Esophagus squamous epithelium (tissue), 5 donors: ENCODE measurements at regions not wholly inside any gene's neighbourhood (a gene's known extent, or its start where the extent isn't known, plus 50 kb on each side); places are given as distances from the start of the nearest gene placed in this dataset.

Source experiments
- DNase-seq: peaks from one replicate; lab custom pipeline; 2025; lab: John Stamatoyannopoulos, UW
- H3K27ac ChIP-seq, 4 donors: fragments of 200-600 bp; sonication (generic); one replicate each; pipeline ENCODE4 v1.5.1; 2016 to 2019; ENCODE audit warnings: mild to moderate bottlenecking in 1 of 4
- H3K27me3 ChIP-seq, 4 donors: fragments of 200-600 bp; sonication (generic); 1 replicate in 3 of 4; 2 replicates in 1 of 4; pipeline versions ENCODE4 v1.5.1 to v1.6.0; 2017 to 2021; ENCODE audit warnings: antibody characterized with exemption in 1 of 4
- H3K36me3 ChIP-seq, 3 donors: fragments of 200-600 bp; sonication (generic); one replicate each; pipeline ENCODE4 v1.5.1; 2016 to 2019
- H3K4me1 ChIP-seq, 3 donors: fragments of 200-600 bp; sonication (generic); one replicate each; pipeline ENCODE4 v1.5.1; 2017 to 2019
- H3K4me3 ChIP-seq, 4 donors: fragments of 200-600 bp; sonication (generic); 1 replicate in 3 of 4; 2 replicates in 1 of 4; pipeline ENCODE4 v1.5.1; 2016 to 2019; ENCODE audit warnings: mild to moderate bottlenecking in 2 of 4, moderate library complexity in 1 of 4
- H3K9me3 ChIP-seq, 3 donors: fragments of 200-600 bp; sonication (generic); one replicate each; pipeline ENCODE4 v1.5.1; 2016 to 2019
- CTCF ChIP-seq, 6 experiments: fragments of 450-650 bp in 4 of 6; fragments of 200-600 bp in 2 of 6; sonication (generic) in 2 of 6; IDR thresholded peaks; one replicate each; pipeline ENCODE4 v1.5.1; 2016 to 2019; ENCODE audit warnings: antibody characterized with exemption in 6 of 6, mild to moderate bottlenecking in 4 of 6, moderate library complexity in 4 of 6
- POLR2A ChIP-seq, 4 donors: fragments of 450-650 bp; IDR thresholded peaks; one replicate each; pipeline ENCODE4 v1.6.1; 2017; ENCODE audit warnings: antibody characterized with exemption in 4 of 4, mild to moderate bottlenecking in 4 of 4, moderate library complexity in 3 of 4
- WGBS, 2 donors: methylation state at CpG; one replicate each; pipeline ENCODE4 v1.1.5; 2018; 5-methylcytosine and 5-hydroxymethylcytosine counted together
- intact Hi-C: fragments of 100-400 bp; cut with DNase I; formaldehyde crosslinking; loops from one replicate; pipeline ENCODE4 v1.15.0; 2022
- donor health status: DM: yes; HTN: yes; CAD: no.

GRCh38 chr4:145381163-145381562 is 100.5 kb upstream of the SMAD1 start:
- Histone ChIP-seq H3K36me3 (no peaks in the 10 kb centered on the region), H3K4me3 (no peak overlapping the region), H3K4me1 (no peaks in the 10 kb centered on the region), H3K27ac (no peak overlapping the region), H3K9me3 (peaks cover 0 to 3% (median 0%) of the 10 kb centered on the region in 3 donors), H3K27me3 (peaks cover 0 to 4% (median 0%) of the 10 kb centered on the region in 4 donors)
- DNase-seq, result no peak
- TF ChIP-seq CTCF (IDR thresholded peaks at IDR 0.05) (no peak), POLR2A (IDR thresholded peaks at IDR 0.05) (no peak)
- WGBS, 2 donors, result 80 to 100% methylated on average over 1 of the region's 1 CpG
- intact Hi-C loops, result no loop called here

GRCh38 chr4:145380123-145380522 is 101.5 kb upstream of the SMAD1 start:
- Histone ChIP-seq H3K4me3 (no peak overlapping the region), H3K36me3 (no peaks in the 10 kb centered on the region), H3K27me3 (peaks cover 0 to 10% (median 0%) of the 10 kb centered on the region in 4 donors), H3K27ac (no peak overlapping the region), H3K9me3 (no peaks in the 10 kb centered on the region), H3K4me1 (no peaks in the 10 kb centered on the region)
- intact Hi-C loops, result no loop called here
- DNase-seq, result no peak
- no peak for TF ChIP-seq POLR2A (IDR thresholded peaks at IDR 0.05)
- TF ChIP-seq CTCF (IDR thresholded peaks at IDR 0.05), result no peak

GRCh38 chr4:145375416-145375815 is 106.2 kb upstream of the SMAD1 start:
- Histone ChIP-seq H3K27me3 (peaks cover 0 to 6% (median 0%) of the 10 kb centered on the region in 4 donors), H3K27ac (no peak overlapping the region), H3K4me3 (no peak overlapping the region), H3K4me1 (no peaks in the 10 kb centered on the region), H3K9me3 (no peaks in the 10 kb centered on the region), H3K36me3 (no peaks in the 10 kb centered on the region)
- intact Hi-C loops, result no loop called here
- 94 to 97% methylated on average over 9 to 20 of the region's 20 CpGs for WGBS, 2 donors
- no peak for DNase-seq
- TF ChIP-seq POLR2A (IDR thresholded peaks at IDR 0.05) (no peak), CTCF (IDR thresholded peaks at IDR 0.05) (no peak)

- 56 to 70% methylated on average over 4 of the region's 4 CpGs for WGBS, 2 donors
- no peak for DNase-seq
- Histone ChIP-seq H3K4me1 (no peaks in the 10 kb centered on the region), H3K36me3 (no peaks in the 10 kb centered on the region), H3K27me3 (no peaks in the 10 kb centered on the region), H3K9me3 (no peaks in the 10 kb centered on the region), H3K4me3 (no peak overlapping the region), H3K27ac (no peak overlapping the region)
- TF ChIP-seq POLR2A (IDR thresholded peaks at IDR 0.05) (no peak), CTCF (IDR thresholded peaks at IDR 0.05) (no peak)
- intact Hi-C loops, result no loop called here
Measured at GRCh38 chr4:145352438-145353145, 129.1 kb upstream of the SMAD1 start.

GRCh38 chr4:145351922-145352321 is 129.7 kb upstream of the SMAD1 start:
- Histone ChIP-seq H3K4me1 (no peaks in the 10 kb centered on the region), H3K27me3 (no peaks in the 10 kb centered on the region), H3K4me3 (no peak overlapping the region), H3K36me3 (no peaks in the 10 kb centered on the region), H3K27ac (no peak overlapping the region), H3K9me3 (no peaks in the 10 kb centered on the region)
- 75 to 92% methylated on average over 1 of the region's 1 CpG for WGBS, 2 donors
- DNase-seq, result no peak
- TF ChIP-seq CTCF (IDR thresholded peaks at IDR 0.05), result no peak
- TF ChIP-seq POLR2A (IDR thresholded peaks at IDR 0.05), result no peak
- intact Hi-C loops, result no loop called here
